ENCODE measurements at regions not wholly inside any gene's neighbourhood (a gene's known extent, or its start where the extent isn't known, plus 50 kb on each side); places are given as distances from the start of the nearest gene placed in this dataset.

DNA sequence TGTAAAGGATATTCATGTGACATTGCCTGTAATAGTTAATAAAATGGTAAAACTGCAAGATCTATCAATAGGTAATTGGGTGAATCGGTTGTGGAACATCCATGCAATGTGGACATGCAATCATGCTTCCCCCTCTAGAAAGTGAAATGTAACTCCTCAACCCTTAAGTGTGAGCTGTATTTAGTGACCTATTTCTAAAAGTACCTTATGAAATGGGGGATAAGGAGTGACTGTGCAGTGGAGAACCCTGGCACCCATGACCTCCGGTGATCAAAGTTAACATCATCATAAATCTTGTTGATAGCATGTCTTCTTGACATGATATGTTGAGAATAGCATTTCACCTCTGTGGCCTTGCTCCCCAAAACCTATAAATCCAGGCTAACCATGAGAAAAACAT is 53.6 kb upstream of the PPARGC1A start:
- TF ChIP-seq, protein P1, sequence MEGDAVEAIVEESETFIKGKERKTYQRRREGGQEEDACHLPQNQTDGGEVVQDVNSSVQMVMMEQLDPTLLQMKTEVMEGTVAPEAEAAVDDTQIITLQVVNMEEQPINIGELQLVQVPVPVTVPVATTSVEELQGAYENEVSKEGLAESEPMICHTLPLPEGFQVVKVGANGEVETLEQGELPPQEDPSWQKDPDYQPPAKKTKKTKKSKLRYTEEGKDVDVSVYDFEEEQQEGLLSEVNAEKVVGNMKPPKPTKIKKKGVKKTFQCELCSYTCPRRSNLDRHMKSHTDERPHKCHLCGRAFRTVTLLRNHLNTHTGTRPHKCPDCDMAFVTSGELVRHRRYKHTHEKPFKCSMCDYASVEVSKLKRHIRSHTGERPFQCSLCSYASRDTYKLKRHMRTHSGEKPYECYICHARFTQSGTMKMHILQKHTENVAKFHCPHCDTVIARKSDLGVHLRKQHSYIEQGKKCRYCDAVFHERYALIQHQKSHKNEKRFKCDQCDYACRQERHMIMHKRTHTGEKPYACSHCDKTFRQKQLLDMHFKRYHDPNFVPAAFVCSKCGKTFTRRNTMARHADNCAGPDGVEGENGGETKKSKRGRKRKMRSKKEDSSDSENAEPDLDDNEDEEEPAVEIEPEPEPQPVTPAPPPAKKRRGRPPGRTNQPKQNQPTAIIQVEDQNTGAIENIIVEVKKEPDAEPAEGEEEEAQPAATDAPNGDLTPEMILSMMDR (IDR thresholded peaks at IDR 0.05) = no peak
- no peak for DNase-seq (ENCODE audit: low spot score)
- no peak overlapping the region for H3K27ac ChIP-seq

DNA sequence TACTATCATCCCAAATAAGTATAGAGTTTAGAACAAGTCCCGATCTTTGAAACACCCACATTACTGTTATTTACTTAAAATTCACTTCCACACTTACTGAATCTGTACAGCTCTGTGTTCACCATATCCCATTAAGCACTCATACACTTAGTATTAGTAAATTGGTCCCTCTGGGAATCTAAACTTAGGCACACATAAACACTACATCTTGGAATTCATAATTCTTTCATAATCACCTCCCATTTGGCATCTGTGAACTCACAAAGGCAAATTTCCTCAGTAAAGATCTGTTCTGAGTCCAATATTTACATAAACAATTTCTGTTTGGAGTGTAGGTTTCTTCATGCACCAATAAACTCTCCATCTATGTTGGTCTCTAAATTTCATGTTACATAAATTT is 52.6 kb upstream of the PPARGC1A start:
- DNase-seq (ENCODE audit: low spot score) = no peak
- Histone ChIP-seq H3K27ac (no peak overlapping the region), H3K4me3 (no peak overlapping the region)
- TF ChIP-seq, protein P1 (IDR thresholded peaks at IDR 0.05) = no peak

More for the DNA sequence above, 53.6 kb upstream of the PPARGC1A start:
- no peak overlapping the region for H3K4me3 ChIP-seq
